PC-9 (cell line): ENCODE measurements at regions not wholly inside any gene's neighbourhood (a gene's known extent, or its start where the extent isn't known, plus 50 kb on each side); places are given as distances from the start of the nearest gene placed in this dataset.

ENCODE experiments used
- BruUV-seq: library from RNA; stranded (reverse); fragments of 400-500 nt; replicated peaks from 2 replicates; lab custom pipeline; 2021; lab: Mats Ljungman, UMichigan
- CTCF ChIA-PET: fragments of 300-600 bp; sonication (Branson Sonifier 250); formaldehyde crosslinking; loops from one replicate; lab custom pipeline; 2022; ENCODE audit warnings: antibody characterized with exemption; lab: Charles Lee
- POLR2A ChIA-PET: fragments of 300-600 bp; sonication (Branson Sonifier 250); formaldehyde crosslinking; loops from one replicate; lab custom pipeline; 2022; ENCODE audit warnings: antibody characterized with exemption; ENCODE audit not compliant: unreplicated experiment; lab: Charles Lee
- DNase-seq, 2 experiments: peaks; one replicate each; pipeline versions ENCODE4 v3.0.0 to v3.0.0-alpha.2; 2015 to 2022; ENCODE audit warnings: mixed read lengths in 1 of 2
- H2AFZ ChIP-seq: fragments of 200-600 bp; sonication (generic); 2 replicates; pipeline ENCODE4 v1.8.1; 2017; ENCODE audit warnings: antibody characterized with exemption
- H3F3A ChIP-seq: fragments of 200-600 bp; sonication (generic); 2 replicates; pipeline ENCODE4 v1.8.1; 2017; ENCODE audit warnings: antibody characterized with exemption, mild to moderate bottlenecking, low read depth; ENCODE audit not compliant: insufficient read depth
- H3K27ac ChIP-seq: fragments of 200-600 bp; sonication (generic); 2 replicates; pipeline ENCODE4 v1.6.1; 2016; ENCODE audit warnings: mixed run types
- H3K27me3 ChIP-seq: fragments of 200-600 bp; sonication (generic); 2 replicates; pipeline ENCODE4 v1.6.1; 2016; ENCODE audit warnings: low read depth, mixed run types; ENCODE audit not compliant: insufficient read depth
- H3K36me3 ChIP-seq: fragments of 200-600 bp; sonication (generic); 2 replicates; pipeline ENCODE4 v1.6.1; 2016; ENCODE audit warnings: low read depth, mixed run types
- H3K4me1 ChIP-seq: fragments of 200-600 bp; sonication (generic); replicated peaks from 2 replicates; pipeline ENCODE4 v1.6.1; 2016; ENCODE audit warnings: mixed run types; ENCODE audit not compliant: insufficient read depth
- H3K4me2 ChIP-seq: fragments of 200-600 bp; sonication (generic); 2 replicates; pipeline ENCODE4 v1.6.1; 2017; ENCODE audit warnings: mixed run types
- H3K4me3 ChIP-seq: fragments of 200-600 bp; sonication (generic); 2 replicates; pipeline ENCODE4 v1.6.1; 2016; ENCODE audit warnings: mixed run types
- H3K79me2 ChIP-seq: fragments of 200-600 bp; sonication (generic); 2 replicates; pipeline ENCODE4 v1.6.1; 2017; ENCODE audit warnings: low read depth, mixed run types
- H3K9me2 ChIP-seq: fragments of 200-600 bp; sonication (generic); 2 replicates; pipeline ENCODE4 v1.8.1; 2017; ENCODE audit warnings: mild to moderate bottlenecking; ENCODE audit not compliant: insufficient read depth
- H3K9me3 ChIP-seq: fragments of 200-600 bp; sonication (generic); 2 replicates; pipeline ENCODE4 v1.8.1; 2016; ENCODE audit warnings: low read depth; ENCODE audit not compliant: insufficient read depth
- H4K20me1 ChIP-seq: fragments of 200-600 bp; sonication (generic); 2 replicates; pipeline ENCODE4 v1.8.1; 2017; ENCODE audit not compliant: insufficient read depth
- EZH2 ChIP-seq: fragments of 200-600 bp; sonication (generic); IDR thresholded peaks from 2 replicates; pipeline ENCODE4 v1.8.0; 2017; ENCODE audit warnings: antibody characterized with exemption, low read depth
- intact Hi-C: fragments of 100-400 bp; cut with micrococcal nuclease; formaldehyde crosslinking; loops from one replicate; pipeline ENCODE4 v1.10.0; 2022; ENCODE audit not compliant: unreplicated experiment
- TF ChIP-seq, protein P1 (sequence below): fragments of 200-600 bp; sonication (generic); conservative IDR thresholded peaks from 2 replicates; pipeline ENCODE4 v1.6.1; 2017; ENCODE audit warnings: mixed run types, antibody characterized with exemption, mild to moderate bottlenecking, moderate library complexity

DNA sequence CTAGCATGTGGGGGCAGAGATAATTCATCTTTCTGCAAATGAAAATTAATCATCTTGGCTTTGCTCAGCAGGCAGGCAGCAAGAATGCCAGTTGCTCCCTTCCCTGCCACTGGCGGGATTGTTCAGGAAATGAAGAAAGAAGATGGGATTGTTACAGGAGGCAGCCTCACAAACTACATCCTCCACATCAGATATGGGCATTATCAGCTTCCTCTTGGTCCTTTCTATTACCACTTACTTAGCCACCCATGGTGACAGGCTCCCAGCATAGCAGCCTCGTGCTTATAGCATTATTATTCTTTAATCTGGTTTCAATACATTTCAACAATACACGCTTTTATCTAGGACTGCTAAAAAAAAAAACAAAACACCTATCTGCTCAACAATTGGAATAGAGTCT lies 461.6 kb upstream of the ISX start:
- no peaks in the 10 kb centered on the region for H3F3A ChIP-seq
- H3K27me3 ChIP-seq, result peaks cover 8% of the 10 kb centered on the region; the same call in 1 of the 2 replicates
- no peaks in the 10 kb centered on the region for H3K9me2 ChIP-seq
- H3K27ac ChIP-seq, result no peak overlapping the region
- intact Hi-C loops, result no loop called here
- no peaks in the 10 kb centered on the region for H4K20me1 ChIP-seq
- POLR2A ChIA-PET, result no interaction called here
- no peaks in the 10 kb centered on the region for H3K36me3 ChIP-seq
- DNase-seq, result no peak
- no peak for TF ChIP-seq EZH2
- TF ChIP-seq, protein P1, sequence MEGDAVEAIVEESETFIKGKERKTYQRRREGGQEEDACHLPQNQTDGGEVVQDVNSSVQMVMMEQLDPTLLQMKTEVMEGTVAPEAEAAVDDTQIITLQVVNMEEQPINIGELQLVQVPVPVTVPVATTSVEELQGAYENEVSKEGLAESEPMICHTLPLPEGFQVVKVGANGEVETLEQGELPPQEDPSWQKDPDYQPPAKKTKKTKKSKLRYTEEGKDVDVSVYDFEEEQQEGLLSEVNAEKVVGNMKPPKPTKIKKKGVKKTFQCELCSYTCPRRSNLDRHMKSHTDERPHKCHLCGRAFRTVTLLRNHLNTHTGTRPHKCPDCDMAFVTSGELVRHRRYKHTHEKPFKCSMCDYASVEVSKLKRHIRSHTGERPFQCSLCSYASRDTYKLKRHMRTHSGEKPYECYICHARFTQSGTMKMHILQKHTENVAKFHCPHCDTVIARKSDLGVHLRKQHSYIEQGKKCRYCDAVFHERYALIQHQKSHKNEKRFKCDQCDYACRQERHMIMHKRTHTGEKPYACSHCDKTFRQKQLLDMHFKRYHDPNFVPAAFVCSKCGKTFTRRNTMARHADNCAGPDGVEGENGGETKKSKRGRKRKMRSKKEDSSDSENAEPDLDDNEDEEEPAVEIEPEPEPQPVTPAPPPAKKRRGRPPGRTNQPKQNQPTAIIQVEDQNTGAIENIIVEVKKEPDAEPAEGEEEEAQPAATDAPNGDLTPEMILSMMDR, result no peak
- no peaks in the 10 kb centered on the region for H3K4me1 ChIP-seq
- no peaks in the 10 kb centered on the region for H3K79me2 ChIP-seq
- no TSS peak for BruUV-seq
- no peak overlapping the region for H3K4me2 ChIP-seq
- no peak overlapping the region for H3K4me3 ChIP-seq
- H2AFZ ChIP-seq, result no peak overlapping the region
- H3K9me3 ChIP-seq, result no peaks in the 10 kb centered on the region
- CTCF ChIA-PET, result no interaction called here

DNA sequence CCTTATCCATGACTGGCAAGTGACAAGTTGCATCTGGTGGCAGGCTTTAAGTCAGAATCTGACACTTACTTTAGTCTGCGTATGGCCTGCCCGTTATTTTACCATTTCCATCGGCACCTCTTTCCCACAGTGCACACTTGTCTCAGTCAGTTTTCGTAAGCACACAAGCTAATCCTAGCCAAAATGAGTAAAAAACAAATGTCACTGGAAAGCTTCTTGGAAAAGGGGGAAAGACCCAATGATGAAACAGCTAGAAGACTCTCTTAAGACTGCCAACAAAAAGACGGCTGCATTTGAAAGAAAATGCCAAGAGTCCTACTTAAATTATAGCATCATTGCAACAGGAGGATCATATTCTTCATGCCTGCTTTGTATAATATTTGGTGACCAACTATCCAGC lies 457.9 kb upstream of the ISX start:
- Histone ChIP-seq H3F3A (no peaks in the 10 kb centered on the region), H4K20me1 (no peaks in the 10 kb centered on the region), H3K4me2 (no peak overlapping the region), H3K27ac (no peak overlapping the region), H3K27me3 (no peaks in the 10 kb centered on the region), H3K9me2 (no peaks in the 10 kb centered on the region), H3K36me3 (no peaks in the 10 kb centered on the region), H3K79me2 (no peaks in the 10 kb centered on the region), H3K4me1 (no peaks in the 10 kb centered on the region), H2AFZ (no peak overlapping the region), H3K9me3 (no peaks in the 10 kb centered on the region), H3K4me3 (no peak overlapping the region)
- intact Hi-C loops, result no loop called here
- TF ChIP-seq, protein P1, result no peak
- no peak for TF ChIP-seq EZH2
- no TSS peak for BruUV-seq
- no peak for DNase-seq
- ChIA-PET POLR2A (no interaction called here), CTCF (no interaction called here)

GRCh38 chr22:34608540-34609115 lies 457.3 kb upstream of the ISX start:
- Histone ChIP-seq H4K20me1 (no peaks in the 10 kb centered on the region), H3K27me3 (no peaks in the 10 kb centered on the region), H3K4me1 (no peaks in the 10 kb centered on the region), H3K27ac (no peak overlapping the region), H3K4me3 (no peak overlapping the region), H3F3A (no peaks in the 10 kb centered on the region), H3K9me3 (no peaks in the 10 kb centered on the region), H2AFZ (no peak overlapping the region), H3K9me2 (no peaks in the 10 kb centered on the region), H3K4me2 (no peak overlapping the region), H3K36me3 (no peaks in the 10 kb centered on the region), H3K79me2 (no peaks in the 10 kb centered on the region)
- ChIA-PET CTCF (no interaction called here), POLR2A (interaction anchor here (0.7 kb wide), 1 partner anchor 96 kb away, joined by 8 read pairs; no protein-coding TSS in a partner anchor)
- TF ChIP-seq, protein P1, result no peak
- no peak for TF ChIP-seq EZH2
- BruUV-seq, result no TSS peak
- intact Hi-C loops, result no loop called here
- peak in 1 of 2 experiments; percentile 2 for DNase-seq
